H9 (cell line): ENCODE measurements at regions not wholly inside any gene's neighbourhood (a gene's known extent, or its start where the extent isn't known, plus 50 kb on each side); places are given as distances from the start of the nearest gene placed in this dataset.

Source experiments
- DNase-seq: peaks from one replicate; pipeline ENCODE4 v3.0.0-alpha.2; 2017
- H2AFZ ChIP-seq: one replicate; pipeline ENCODE4 v1.6.1; 2013; ENCODE audit warnings: mild to moderate bottlenecking, low read length, control low read depth, moderate library complexity
- H2AK5ac ChIP-seq: 2 replicates; pipeline ENCODE4 v1.6.1; 2013; ENCODE audit warnings: low read length, control low read depth, mixed read lengths; ENCODE audit not compliant: insufficient read length
- H2BK120ac ChIP-seq: one replicate; pipeline ENCODE4 v1.6.1; 2013; ENCODE audit warnings: low read depth, mild to moderate bottlenecking, low read length, control low read depth, inconsistent platforms; ENCODE audit not compliant: poor library complexity, severe bottlenecking
- H2BK12ac ChIP-seq: 2 replicates; pipeline ENCODE4 v1.6.1; 2013; ENCODE audit warnings: low read length, control low read depth, mixed read lengths, low read depth; ENCODE audit not compliant: insufficient read length
- H2BK15ac ChIP-seq: 2 replicates; pipeline ENCODE4 v1.6.1; 2013; ENCODE audit warnings: low read depth, low read length, control low read depth
- H2BK20ac ChIP-seq: one replicate; pipeline ENCODE4 v1.6.1; 2013; ENCODE audit warnings: low read depth, mild to moderate bottlenecking, low read length, control low read depth, inconsistent platforms; ENCODE audit not compliant: poor library complexity, severe bottlenecking
- H2BK5ac ChIP-seq: 2 replicates; pipeline ENCODE4 v1.6.1; 2013; ENCODE audit warnings: low read length, control low read depth, mixed read lengths; ENCODE audit not compliant: insufficient read length
- H3K14ac ChIP-seq: 2 replicates; pipeline ENCODE4 v1.6.1; 2013; ENCODE audit warnings: low read length, control low read depth; ENCODE audit not compliant: insufficient read depth
- H3K18ac ChIP-seq: 2 replicates; pipeline ENCODE4 v1.6.1; 2013; ENCODE audit warnings: low read depth, mild to moderate bottlenecking, mixed read lengths, low read length, control low read depth; ENCODE audit not compliant: insufficient read length
- H3K23ac ChIP-seq: 2 replicates; pipeline ENCODE4 v1.6.1; 2013; ENCODE audit warnings: low read length, control low read depth, mixed read lengths, low read depth; ENCODE audit not compliant: insufficient read length
- H3K23me2 ChIP-seq: 2 replicates; pipeline ENCODE4 v1.6.1; 2013; ENCODE audit warnings: low read depth, mild to moderate bottlenecking, mixed read lengths, low read length, control low read depth; ENCODE audit not compliant: insufficient read length, poor library complexity, severe bottlenecking
- H3K27ac ChIP-seq: 2 replicates; pipeline ENCODE4 v1.5.1; 2013; ENCODE audit warnings: low read length, control low read depth, mixed read lengths, low read depth; ENCODE audit not compliant: insufficient read length
- H3K27me3 ChIP-seq: 2 replicates; pipeline ENCODE4 v1.6.1; 2013; ENCODE audit warnings: low read length, control low read depth, inconsistent platforms; ENCODE audit not compliant: insufficient read depth
- H3K4ac ChIP-seq: 2 replicates; pipeline ENCODE4 v1.6.1; 2013; ENCODE audit warnings: low read depth, mild to moderate bottlenecking, control low read depth, inconsistent platforms, low read length, moderate library complexity
- H3K4me1 ChIP-seq: 2 replicates; pipeline ENCODE4 v1.6.1; 2013; ENCODE audit warnings: low read length, control low read depth, inconsistent platforms; ENCODE audit not compliant: insufficient read depth
- H3K4me2 ChIP-seq: 2 replicates; pipeline ENCODE4 v1.6.1; 2013; ENCODE audit warnings: low read length, control low read depth, mixed read lengths; ENCODE audit not compliant: insufficient read length, insufficient read depth
- H3K56ac ChIP-seq: 2 replicates; pipeline ENCODE4 v1.6.1; 2013; ENCODE audit warnings: low read depth, mild to moderate bottlenecking, mixed read lengths, low read length, control low read depth; ENCODE audit not compliant: insufficient read length
- H3K79me1 ChIP-seq: 2 replicates; pipeline ENCODE4 v1.6.1; 2013; ENCODE audit warnings: low read depth, mild to moderate bottlenecking, moderate library complexity, low read length, control low read depth, inconsistent platforms; ENCODE audit not compliant: insufficient read depth, poor library complexity, severe bottlenecking
- H3K79me2 ChIP-seq: 2 replicates; pipeline ENCODE4 v1.6.1; 2013; ENCODE audit warnings: low read length, control low read depth, inconsistent platforms; ENCODE audit not compliant: insufficient read depth
- H3K9ac ChIP-seq: 2 replicates; pipeline ENCODE4 v1.6.1; 2013; ENCODE audit warnings: low read length, control low read depth, mixed read lengths; ENCODE audit not compliant: insufficient read length; ENCODE audit errors: extremely low read depth
- H3K9me3 ChIP-seq: one replicate; pipeline ENCODE4 v1.6.1; 2013; ENCODE audit warnings: low read depth, low read length, inconsistent platforms; ENCODE audit not compliant: control insufficient read depth
- H3T11ph ChIP-seq: one replicate; pipeline ENCODE4 v1.6.1; 2013; ENCODE audit warnings: mild to moderate bottlenecking, low read length, control low read depth, inconsistent platforms
- H4K20me1 ChIP-seq: one replicate; pipeline ENCODE4 v1.6.1; 2013; ENCODE audit not compliant: control insufficient read depth, insufficient read length, insufficient read depth
- H4K5ac ChIP-seq: 2 replicates; pipeline ENCODE4 v1.6.1; 2013; ENCODE audit warnings: low read depth, mild to moderate bottlenecking, mixed read lengths, low read length, control low read depth; ENCODE audit not compliant: insufficient read length
- H4K8ac ChIP-seq: replicated peaks from 2 replicates; pipeline ENCODE4 v1.6.1; 2013; ENCODE audit warnings: low read length, control low read depth, mixed read lengths, low read depth; ENCODE audit not compliant: insufficient read length
- H4K91ac ChIP-seq: 2 replicates; pipeline ENCODE4 v1.6.1; 2013; ENCODE audit warnings: low read depth, mild to moderate bottlenecking, moderate library complexity, mixed read lengths, low read length, control low read depth; ENCODE audit not compliant: insufficient read length
- H3K27ac Mint-ChIP-seq, 3 experiments: 2 replicates in 2 of 3; 3 replicates in 1 of 3; pipeline ENCODE4 v1.8.0; 2020 to 2021; ENCODE audit warnings: mixed read lengths in 3 of 3, mild to moderate bottlenecking in 1 of 3, moderate library complexity in 1 of 3
- H3K27me3 Mint-ChIP-seq: 2 replicates; pipeline ENCODE4 v1.8.0; 2021; ENCODE audit warnings: low read depth, mild to moderate bottlenecking, moderate library complexity, mixed read lengths
- H3K36me3 Mint-ChIP-seq, 3 experiments: 2 replicates in 2 of 3; 3 replicates in 1 of 3; pipeline ENCODE4 v1.8.0; 2020 to 2021; ENCODE audit warnings: low read depth in 3 of 3, mixed read lengths in 3 of 3; ENCODE audit not compliant: insufficient read depth in 1 of 3
- H3K4me1 Mint-ChIP-seq, 2 experiments: 2 replicates each; pipeline ENCODE4 v1.8.0; 2020; ENCODE audit warnings: mixed read lengths in 2 of 2
- H3K4me3 Mint-ChIP-seq, 2 experiments: 2 replicates in 1 of 2; 3 replicates in 1 of 2; pipeline ENCODE4 v1.8.0; 2020 to 2021; ENCODE audit warnings: mild to moderate bottlenecking in 2 of 2, mixed read lengths in 2 of 2, moderate library complexity in 1 of 2
- H3K9me3 Mint-ChIP-seq, 2 experiments: 2 replicates in 1 of 2; 3 replicates in 1 of 2; pipeline ENCODE4 v1.8.0; 2020; ENCODE audit warnings: mild to moderate bottlenecking in 2 of 2, mixed read lengths in 2 of 2, moderate library complexity in 1 of 2
- CTCF ChIP-seq: fragments of 200-600 bp; sonication (generic); conservative IDR thresholded peaks from 3 replicates; pipeline ENCODE4 v1.8.0; 2021; ENCODE audit warnings: antibody characterized with exemption, mild to moderate bottlenecking
- WGBS: extraction: QIAGEN DNeasy Blood & Tissue Kit; methylation state at CpG from one replicate; pipeline ENCODE4 v1.1.7; 2013; ENCODE audit warnings: missing lambda C conversion rate, low lambda C conversion rate, mixed read lengths; ENCODE audit not compliant: insufficient read length; ENCODE audit errors: extremely low coverage; 5-methylcytosine and 5-hydroxymethylcytosine counted together

- Histone ChIP-seq H4K20me1 (no peaks in the 10 kb centered on the region), H2BK120ac (no peak overlapping the region), H4K91ac (no peak overlapping the region), H3K9ac (no peak overlapping the region), H3K9me3 (no peaks in the 10 kb centered on the region), H3K79me1 (no peaks in the 10 kb centered on the region), H3K27ac (no peak overlapping the region), H3K18ac (no peak overlapping the region), H3K4me2 (no peak overlapping the region), H3K4me1 (no peaks in the 10 kb centered on the region), H2BK15ac (no peak overlapping the region), H3K14ac (no peak overlapping the region), H3T11ph (no peak overlapping the region), H3K79me2 (no peaks in the 10 kb centered on the region), H3K23ac (no peak overlapping the region), H3K56ac (no peak overlapping the region), H3K23me2 (no peaks in the 10 kb centered on the region), H2BK20ac (no peak overlapping the region), H2AFZ (no peak overlapping the region), H3K27me3 (no peaks in the 10 kb centered on the region), H2AK5ac (no peak overlapping the region), H2BK12ac (no peak overlapping the region), H2BK5ac (no peak overlapping the region), H3K4ac (no peak overlapping the region), H4K5ac (no peak overlapping the region), H4K8ac (no peak overlapping the region)
- Mint-ChIP-seq H3K4me3 (no peak overlapping the region), H3K27ac (no peak overlapping the region), H3K9me3 (peaks cover 40% of the 10 kb centered on the region in 2 experiments), H3K36me3 (peaks cover 7 to 28% (median 15%) of the 10 kb centered on the region in 3 experiments; a peak in 6 of 7 replicates), H3K27me3 (no peaks in the 10 kb centered on the region; the same call in 1 of the 2 replicates), H3K4me1 (no peaks in the 10 kb centered on the region)
- DNase-seq = no peak
- TF ChIP-seq CTCF = no peak
- no CpG with 5 or more reads among the region's 5 CpGs for WGBS
Measured at GRCh38 chr5:175146733-175147132, 297.2 kb downstream of the DRD1 start.
